CD14-positive monocyte (primary cell): ENCODE measurements at regions not wholly inside any gene's neighbourhood (a gene's known extent, or its start where the extent isn't known, plus 50 kb on each side); places are given as distances from the start of the nearest gene placed in this dataset.

Source experiments
- DNase-seq, 3 donors: peaks; one replicate each; pipeline ENCODE4 v3.0.0-alpha.2; 2011 to 2022
- H2AFZ ChIP-seq: 2 replicates; pipeline ENCODE4 v1.6.0; 2012; ENCODE audit warnings: mild to moderate bottlenecking, low read depth, low read length, inconsistent platforms; ENCODE audit not compliant: insufficient read depth, poor library complexity, severe bottlenecking
- H3K27ac ChIP-seq, 2 donors: 1 replicate in 1 of 2; 2 replicates in 1 of 2; pipeline ENCODE4 v1.5.1; 2012 to 2013; ENCODE audit warnings: low read length in 2 of 2, control low read depth in 1 of 2, inconsistent platforms in 1 of 2, low read depth in 1 of 2, mild to moderate bottlenecking in 1 of 2
- H3K27me3 ChIP-seq, 2 donors: one replicate each; pipeline versions ENCODE4 v1.6.0 to v1.6.1; 2011 to 2013; ENCODE audit warnings: low read length in 2 of 2; ENCODE audit not compliant: control insufficient read depth in 2 of 2, insufficient read depth in 2 of 2
- H3K36me3 ChIP-seq, 2 donors: replicated peaks in 1 of 2; 1 replicate in 1 of 2; 2 replicates in 1 of 2; pipeline versions ENCODE4 v1.5.1 to v1.6.1; 2012 to 2013; ENCODE audit warnings: low read length in 2 of 2, control low read depth in 1 of 2, inconsistent platforms in 1 of 2, mild to moderate bottlenecking in 1 of 2; ENCODE audit not compliant: insufficient read depth in 2 of 2, control insufficient read depth in 1 of 2
- H3K4me1 ChIP-seq, 2 donors: 1 replicate in 1 of 2; 2 replicates in 1 of 2; pipeline versions ENCODE4 v1.5.1 to v1.6.1; 2012 to 2013; ENCODE audit warnings: low read length in 2 of 2, control low read depth in 1 of 2, inconsistent platforms in 1 of 2, mild to moderate bottlenecking in 1 of 2, moderate library complexity in 1 of 2; ENCODE audit not compliant: insufficient read depth in 2 of 2, control insufficient read depth in 1 of 2
- H3K4me2 ChIP-seq: replicated peaks from 2 replicates; pipeline ENCODE3; 2012; ENCODE audit warnings: low read length, moderate library complexity, mild to moderate bottlenecking; ENCODE audit not compliant: poor library complexity, severe bottlenecking; ENCODE audit errors: extremely low read depth
- H3K4me3 ChIP-seq, 3 experiments: fragments of 200-600 bp in 1 of 3; sonication (generic) in 1 of 3; replicated peaks in 1 of 3; 1 replicate in 2 of 3; 2 replicates in 1 of 3; pipeline ENCODE4 v1.5.1; 2011 to 2013; ENCODE audit warnings: low read length in 3 of 3, mild to moderate bottlenecking in 3 of 3, control low read depth in 2 of 3, low read depth in 2 of 3, inconsistent platforms in 1 of 3, moderate library complexity in 1 of 3
- H3K79me2 ChIP-seq: 2 replicates; pipeline ENCODE4 v1.6.0; 2012; ENCODE audit warnings: mild to moderate bottlenecking, control low read depth, inconsistent platforms, low read length, moderate library complexity; ENCODE audit not compliant: insufficient read depth
- H3K9ac ChIP-seq: 2 replicates; pipeline ENCODE4 v1.6.0; 2017; ENCODE audit warnings: low read length, mild to moderate bottlenecking; ENCODE audit not compliant: insufficient read depth, poor library complexity, severe bottlenecking
- H3K9me3 ChIP-seq, 2 donors: replicated peaks in 1 of 2; 1 replicate in 1 of 2; 2 replicates in 1 of 2; pipeline versions ENCODE4 v1.5.1 to v1.6.1; 2012 to 2013; ENCODE audit warnings: low read length in 2 of 2, control low read depth in 1 of 2; ENCODE audit not compliant: control insufficient read depth in 1 of 2, insufficient read depth in 1 of 2
- H4K20me1 ChIP-seq: 2 replicates; pipeline ENCODE4 v1.6.0; 2012; ENCODE audit warnings: mild to moderate bottlenecking, low read length, control low read depth, moderate library complexity; ENCODE audit not compliant: insufficient read depth
- H3K27ac Mint-ChIP-seq, 7 donors: one replicate each; pipeline ENCODE4 v1.8.0; 2020; ENCODE audit warnings: mild to moderate bottlenecking in 7 of 7, mixed read lengths in 7 of 7, moderate library complexity in 6 of 7, inconsistent platforms in 2 of 7
- H3K27me3 Mint-ChIP-seq, 3 donors: one replicate each; pipeline ENCODE4 v1.8.0; 2021 to 2022; ENCODE audit warnings: low read depth in 3 of 3, mild to moderate bottlenecking in 3 of 3, mixed read lengths in 3 of 3, moderate library complexity in 3 of 3, inconsistent platforms in 1 of 3
- H3K36me3 Mint-ChIP-seq, 2 donors: one replicate each; pipeline ENCODE4 v1.8.0; 2020; ENCODE audit warnings: mixed read lengths in 2 of 2, inconsistent platforms in 1 of 2, mild to moderate bottlenecking in 1 of 2
- H3K4me1 Mint-ChIP-seq: one replicate; pipeline ENCODE4 v1.8.0; 2020; ENCODE audit warnings: mild to moderate bottlenecking, mixed read lengths
- H3K4me3 Mint-ChIP-seq, 2 donors: one replicate each; pipeline ENCODE4 v1.8.0; 2020; ENCODE audit warnings: mild to moderate bottlenecking in 2 of 2, mixed read lengths in 2 of 2, moderate library complexity in 1 of 2
- H3K9me3 Mint-ChIP-seq, 7 donors: one replicate each; pipeline ENCODE4 v1.8.0; 2020 to 2022; ENCODE audit warnings: mixed read lengths in 7 of 7, mild to moderate bottlenecking in 6 of 7, moderate library complexity in 6 of 7, inconsistent platforms in 2 of 7
- WGBS: methylation state at CpG from one replicate; pipeline ENCODE4 v1.1.5; 2013; ENCODE audit warnings: missing lambda C conversion rate; ENCODE audit not compliant: insufficient coverage; 5-methylcytosine and 5-hydroxymethylcytosine counted together
- intact Hi-C, 2 donors: fragments of 100-400 bp; cut with micrococcal nuclease; formaldehyde crosslinking; loops; one replicate each; pipeline versions ENCODE4 v1.15.0 to v1.15.1; 2023
- TF ChIP-seq, protein P1 (sequence below): fragments of 200-600 bp; IDR thresholded peaks from one replicate; pipeline ENCODE4 v1.8.0; 2022; ENCODE audit warnings: antibody characterized with exemption, mild to moderate bottlenecking

DNA sequence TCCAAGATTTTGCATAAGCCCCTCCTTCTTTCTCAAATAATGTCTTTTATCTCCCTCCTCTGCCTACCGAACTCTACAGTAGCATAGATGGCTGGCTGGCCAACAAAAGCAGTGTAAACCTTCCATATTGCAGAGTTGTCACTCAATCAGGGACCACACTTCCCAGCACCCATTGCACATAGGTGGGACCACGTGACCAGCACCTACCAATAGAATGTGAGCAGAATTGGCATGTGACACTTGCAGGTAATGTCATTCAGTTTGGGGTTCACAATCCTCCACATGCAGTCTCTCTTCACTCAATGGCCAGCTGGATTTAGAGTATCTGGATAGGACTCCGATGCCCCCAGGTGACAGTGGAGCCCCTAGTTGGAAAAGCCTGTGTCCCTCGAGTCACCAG lies 190.3 kb upstream of the CRY1 start:
- Histone ChIP-seq H3K79me2 (no peaks in the 10 kb centered on the region), H3K27ac (no peak overlapping the region), H4K20me1 (no peaks in the 10 kb centered on the region), H3K9ac (no peak overlapping the region), H3K36me3 (no peaks in the 10 kb centered on the region), H3K27me3 (no peaks in the 10 kb centered on the region), H2AFZ (no peak overlapping the region), H3K4me1 (no peaks in the 10 kb centered on the region), H3K4me2 (no peak overlapping the region), H3K9me3 (peaks cover 0 to 4% of the 10 kb centered on the region in 2 donors), H3K4me3 (no peak overlapping the region)
- 100% methylated on average over 1 of the region's 4 CpGs for WGBS
- H3K27me3 Mint-ChIP-seq: peaks cover 0 to 10% (median 2%) of the 10 kb centered on the region in 3 donors
- DNase-seq: no peak
- intact Hi-C loops: no loop called here
- no peak overlapping the region for H3K4me3 Mint-ChIP-seq
- TF ChIP-seq, protein P1, sequence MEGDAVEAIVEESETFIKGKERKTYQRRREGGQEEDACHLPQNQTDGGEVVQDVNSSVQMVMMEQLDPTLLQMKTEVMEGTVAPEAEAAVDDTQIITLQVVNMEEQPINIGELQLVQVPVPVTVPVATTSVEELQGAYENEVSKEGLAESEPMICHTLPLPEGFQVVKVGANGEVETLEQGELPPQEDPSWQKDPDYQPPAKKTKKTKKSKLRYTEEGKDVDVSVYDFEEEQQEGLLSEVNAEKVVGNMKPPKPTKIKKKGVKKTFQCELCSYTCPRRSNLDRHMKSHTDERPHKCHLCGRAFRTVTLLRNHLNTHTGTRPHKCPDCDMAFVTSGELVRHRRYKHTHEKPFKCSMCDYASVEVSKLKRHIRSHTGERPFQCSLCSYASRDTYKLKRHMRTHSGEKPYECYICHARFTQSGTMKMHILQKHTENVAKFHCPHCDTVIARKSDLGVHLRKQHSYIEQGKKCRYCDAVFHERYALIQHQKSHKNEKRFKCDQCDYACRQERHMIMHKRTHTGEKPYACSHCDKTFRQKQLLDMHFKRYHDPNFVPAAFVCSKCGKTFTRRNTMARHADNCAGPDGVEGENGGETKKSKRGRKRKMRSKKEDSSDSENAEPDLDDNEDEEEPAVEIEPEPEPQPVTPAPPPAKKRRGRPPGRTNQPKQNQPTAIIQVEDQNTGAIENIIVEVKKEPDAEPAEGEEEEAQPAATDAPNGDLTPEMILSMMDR: no peak
- H3K4me1 Mint-ChIP-seq: peaks cover 3% of the 10 kb centered on the region
- H3K9me3 Mint-ChIP-seq: peaks cover 0 to 9% (median 5%) of the 10 kb centered on the region in 7 donors
- H3K27ac Mint-ChIP-seq: peak overlapping the region in 1 of 7 donors; percentile 43
- no peaks in the 10 kb centered on the region for H3K36me3 Mint-ChIP-seq

DNA sequence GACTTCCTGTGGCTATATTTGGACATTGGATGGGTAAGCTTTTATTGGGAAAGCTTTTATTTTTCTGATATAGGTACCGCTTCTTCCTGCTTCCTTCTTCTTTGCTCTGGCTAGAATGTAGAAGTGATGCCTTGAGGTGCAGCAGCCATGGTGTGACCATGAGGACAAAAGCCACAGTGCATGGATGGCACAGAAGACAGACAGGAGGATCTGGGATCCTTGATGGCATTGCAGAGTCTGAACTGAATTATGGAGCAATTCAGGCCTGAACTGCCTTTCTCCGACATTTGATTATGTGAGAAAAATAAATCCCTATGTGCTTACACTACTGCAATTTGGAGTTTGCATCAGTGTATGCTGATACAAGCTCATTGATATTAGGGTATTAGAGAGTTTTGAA lies 191.3 kb upstream of the CRY1 start:
- Histone ChIP-seq H3K79me2 (no peaks in the 10 kb centered on the region), H3K4me2 (no peak overlapping the region), H3K9ac (no peak overlapping the region), H3K9me3 (peaks cover 0 to 4% of the 10 kb centered on the region in 2 donors), H3K36me3 (no peaks in the 10 kb centered on the region), H3K4me3 (no peak overlapping the region), H3K27me3 (no peaks in the 10 kb centered on the region), H3K27ac (no peak overlapping the region), H3K4me1 (no peaks in the 10 kb centered on the region), H2AFZ (no peak overlapping the region), H4K20me1 (no peaks in the 10 kb centered on the region)
- H3K4me1 Mint-ChIP-seq: peaks cover 3% of the 10 kb centered on the region
- H3K27me3 Mint-ChIP-seq: peaks cover 0 to 10% (median 5%) of the 10 kb centered on the region in 3 donors
- H3K4me3 Mint-ChIP-seq: no peak overlapping the region
- H3K27ac Mint-ChIP-seq: no peak overlapping the region
- no peak for DNase-seq
- TF ChIP-seq, protein P1: no peak
- H3K36me3 Mint-ChIP-seq: no peaks in the 10 kb centered on the region
- intact Hi-C loops: no loop called here
- H3K9me3 Mint-ChIP-seq: peaks cover 0 to 9% (median 5%) of the 10 kb centered on the region in 7 donors
- WGBS: 100% methylated on average over 1 of the region's 2 CpGs
